ENCODE measurements at regions not wholly inside any gene's neighbourhood (a gene's known extent, or its start where the extent isn't known, plus 50 kb on each side); places are given as distances from the start of the nearest gene placed in this dataset.

DNA sequence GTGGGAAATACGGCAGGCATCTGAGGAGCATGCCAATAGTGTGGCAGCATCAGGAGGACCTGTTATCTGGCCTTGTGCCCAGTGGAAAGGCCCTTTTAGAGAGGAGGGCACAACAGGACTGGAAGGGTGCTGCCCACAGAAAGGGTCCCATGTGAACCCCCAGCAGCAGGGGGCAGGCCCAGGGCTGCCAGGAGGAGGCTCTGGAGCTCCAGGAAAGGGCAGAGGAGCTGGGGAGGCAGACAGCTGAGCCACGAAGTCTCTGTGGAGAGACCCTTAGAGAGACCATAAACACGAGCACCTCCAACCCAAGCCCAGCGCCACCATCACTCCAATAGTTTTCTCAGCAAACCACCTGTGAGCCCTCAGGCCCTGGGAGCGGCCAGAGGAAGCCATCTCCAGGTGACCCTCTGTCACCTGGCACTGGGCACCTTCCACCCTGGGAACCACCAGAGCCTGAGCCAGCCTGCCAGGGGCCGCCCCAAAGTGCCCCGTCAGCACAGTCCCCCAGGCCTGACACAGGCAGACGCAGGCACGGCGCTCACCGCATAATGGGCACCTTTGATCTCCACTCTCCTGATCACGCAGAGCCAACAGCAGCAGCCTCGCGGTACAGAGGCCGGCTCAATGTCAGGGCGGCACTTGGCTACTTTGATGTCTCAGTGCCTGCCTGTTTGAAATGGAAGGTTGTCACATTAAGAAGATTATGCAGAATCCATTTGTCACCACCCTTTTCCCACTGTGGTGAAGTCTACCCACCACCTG, 162.5 kb upstream of the RAB6C start:
- TF ChIP-seq POLR2A (IDR thresholded peaks at IDR 0.05) (no peak), CTCF (IDR thresholded peaks at IDR 0.05) (no peak)
- Histone ChIP-seq H3K9me3 (no peaks in the 10 kb centered on the region), H3K27me3 (no peaks in the 10 kb centered on the region), H3K27ac (no peak overlapping the region), H3K4me1 (peaks cover 14% of the 10 kb centered on the region), H3K4me3 (no peak overlapping the region), H3K36me3 (ENCODE audit: low read depth, missing control alignments) (no peaks in the 10 kb centered on the region)
- WGBS, 2 donors = 91 to 94% methylated on average over 4 to 16 of the region's 16 CpGs
- intact Hi-C loops (cut with DNase I; ENCODE audit: low total_unique reads) = no loop called here
- no peak for DNase-seq

DNA sequence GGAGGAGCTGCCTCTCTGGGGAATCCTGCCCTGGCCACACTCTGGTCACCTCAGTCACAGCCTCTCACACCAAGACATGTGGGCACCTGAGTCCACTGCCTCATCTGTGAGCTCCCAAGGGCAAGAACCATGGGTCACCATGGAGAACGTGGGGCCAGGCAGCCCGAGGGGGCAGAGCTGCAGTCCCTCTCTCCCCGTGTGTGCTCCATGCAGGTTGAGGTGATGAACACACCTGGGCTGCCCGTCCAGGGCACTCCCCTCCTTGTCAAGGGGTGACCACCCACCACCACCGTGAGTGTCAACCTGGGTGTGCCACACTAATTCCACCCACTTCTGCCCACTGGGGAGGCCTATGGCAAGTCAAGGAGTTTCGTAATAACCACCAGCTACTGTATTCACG, 159.6 kb upstream of the RAB6C start:
- no peak for TF ChIP-seq POLR2A (IDR thresholded peaks at IDR 0.05)
- no peak for TF ChIP-seq CTCF (IDR thresholded peaks at IDR 0.05)
- no peaks in the 10 kb centered on the region for H3K9me3 ChIP-seq
- intact Hi-C loops (cut with DNase I; ENCODE audit: low total_unique reads) = no loop called here
- H3K4me3 ChIP-seq = no peak overlapping the region
- H3K27me3 ChIP-seq = no peaks in the 10 kb centered on the region
- peak overlapping the region; percentile 60 to 68 for H3K27ac ChIP-seq
- 78 to 79% methylated on average over 4 to 7 of the region's 7 CpGs for WGBS, 2 donors
- H3K4me1 ChIP-seq = peaks cover 17% of the 10 kb centered on the region
- H3K36me3 ChIP-seq (ENCODE audit: low read depth, missing control alignments) = no peaks in the 10 kb centered on the region
- no peak for DNase-seq

DNA sequence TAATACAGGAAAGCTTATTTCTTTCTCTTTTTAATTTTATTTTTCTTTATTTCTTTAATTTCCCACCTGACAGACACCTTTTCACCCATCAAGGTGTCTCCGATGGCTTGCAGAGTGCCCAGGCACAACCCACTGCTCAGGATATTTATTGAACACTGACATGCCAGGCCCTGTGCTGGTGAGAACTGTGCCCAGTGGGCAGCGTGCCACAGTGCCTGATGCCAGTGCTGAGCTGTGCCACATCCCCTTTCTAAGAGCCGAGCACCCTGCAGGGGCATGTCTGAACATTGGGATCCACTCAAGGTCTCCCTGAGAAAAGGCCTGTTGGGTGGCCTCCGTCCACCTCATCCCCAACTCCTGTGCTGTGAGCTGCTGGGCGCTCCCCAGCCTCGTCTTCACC, 158.6 kb upstream of the RAB6C start:
- no peak for TF ChIP-seq CTCF (IDR thresholded peaks at IDR 0.05)
- Histone ChIP-seq H3K27me3 (no peaks in the 10 kb centered on the region), H3K36me3 (ENCODE audit: low read depth, missing control alignments) (no peaks in the 10 kb centered on the region), H3K9me3 (no peaks in the 10 kb centered on the region), H3K27ac (peak overlapping the region in 1 of 2 donors; percentile 33), H3K4me3 (no peak overlapping the region), H3K4me1 (peaks cover 17% of the 10 kb centered on the region)
- DNase-seq = peak; percentile 43
- 60 to 62% methylated on average over 6 of the region's 6 CpGs for WGBS, 2 donors
- intact Hi-C loops (cut with DNase I; ENCODE audit: low total_unique reads) = no loop called here

- no peak overlapping the region for H3K4me3 ChIP-seq
- no peaks in the 10 kb centered on the region for H3K27me3 ChIP-seq
- intact Hi-C loops (cut with DNase I; ENCODE audit: low total_unique reads) = no loop called here
- H3K9me3 ChIP-seq = no peaks in the 10 kb centered on the region
- WGBS, 2 donors = 54 to 67% methylated on average over 2 to 4 of the region's 4 CpGs
- no peaks in the 10 kb centered on the region for H3K36me3 ChIP-seq (ENCODE audit: low read depth, missing control alignments)
- peaks cover 17% of the 10 kb centered on the region for H3K4me1 ChIP-seq
- TF ChIP-seq POLR2A (IDR thresholded peaks at IDR 0.05) (no peak), CTCF (IDR thresholded peaks at IDR 0.05) (no peak)
- DNase-seq = no peak
- peak overlapping the region; percentile 33 for H3K27ac ChIP-seq
Observed at GRCh38 chr2:129821445-129821844, 158.0 kb upstream of the RAB6C start.

- no peak for DNase-seq
- peaks cover 17% of the 10 kb centered on the region for H3K4me1 ChIP-seq
- intact Hi-C loops (cut with DNase I; ENCODE audit: low total_unique reads) = no loop called here
- H3K9me3 ChIP-seq = no peaks in the 10 kb centered on the region
- 88 to 92% methylated on average over 10 of the region's 10 CpGs for WGBS, 2 donors
- TF ChIP-seq POLR2A (IDR thresholded peaks at IDR 0.05) (no peak), CTCF (IDR thresholded peaks at IDR 0.05) (no peak)
- no peaks in the 10 kb centered on the region for H3K27me3 ChIP-seq
- H3K36me3 ChIP-seq (ENCODE audit: low read depth, missing control alignments) = no peaks in the 10 kb centered on the region
- no peak overlapping the region for H3K4me3 ChIP-seq
- no peak overlapping the region for H3K27ac ChIP-seq
Observed at GRCh38 chr2:129823044-129823443, 156.4 kb upstream of the RAB6C start.

Data from testis (tissue), 2 donors.